ENCODE measurements at regions not wholly inside any gene's neighbourhood (a gene's known extent, or its start where the extent isn't known, plus 50 kb on each side); places are given as distances from the start of the nearest gene placed in this dataset.

DNA sequence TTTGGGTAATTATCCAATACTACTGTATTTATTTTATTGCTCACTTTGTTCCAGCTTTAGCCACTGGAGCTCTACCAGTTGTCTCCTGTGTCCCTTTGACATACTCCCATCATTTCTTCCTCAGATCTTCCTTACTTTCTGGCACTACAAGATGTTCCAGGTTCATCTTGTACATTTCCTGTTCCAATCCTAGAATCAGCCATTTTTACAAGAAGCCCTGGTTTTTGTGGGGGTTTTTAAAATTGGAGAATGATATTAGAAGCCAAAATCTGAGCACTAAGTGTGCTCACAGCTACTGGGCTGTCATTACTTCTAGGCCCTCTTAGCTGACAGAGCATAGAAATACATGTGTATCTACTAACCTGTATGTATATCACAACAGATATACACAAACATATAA lies 164.3 kb downstream of the ZFP36L2 start:
- TF ChIP-seq, protein P1, sequence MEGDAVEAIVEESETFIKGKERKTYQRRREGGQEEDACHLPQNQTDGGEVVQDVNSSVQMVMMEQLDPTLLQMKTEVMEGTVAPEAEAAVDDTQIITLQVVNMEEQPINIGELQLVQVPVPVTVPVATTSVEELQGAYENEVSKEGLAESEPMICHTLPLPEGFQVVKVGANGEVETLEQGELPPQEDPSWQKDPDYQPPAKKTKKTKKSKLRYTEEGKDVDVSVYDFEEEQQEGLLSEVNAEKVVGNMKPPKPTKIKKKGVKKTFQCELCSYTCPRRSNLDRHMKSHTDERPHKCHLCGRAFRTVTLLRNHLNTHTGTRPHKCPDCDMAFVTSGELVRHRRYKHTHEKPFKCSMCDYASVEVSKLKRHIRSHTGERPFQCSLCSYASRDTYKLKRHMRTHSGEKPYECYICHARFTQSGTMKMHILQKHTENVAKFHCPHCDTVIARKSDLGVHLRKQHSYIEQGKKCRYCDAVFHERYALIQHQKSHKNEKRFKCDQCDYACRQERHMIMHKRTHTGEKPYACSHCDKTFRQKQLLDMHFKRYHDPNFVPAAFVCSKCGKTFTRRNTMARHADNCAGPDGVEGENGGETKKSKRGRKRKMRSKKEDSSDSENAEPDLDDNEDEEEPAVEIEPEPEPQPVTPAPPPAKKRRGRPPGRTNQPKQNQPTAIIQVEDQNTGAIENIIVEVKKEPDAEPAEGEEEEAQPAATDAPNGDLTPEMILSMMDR (IDR thresholded peaks at IDR 0.05), result no peak
- peaks cover 21% of the 10 kb centered on the region for H3K36me3 Mint-ChIP-seq (ENCODE audit: low read depth)
- no peak for DNase-seq
- peaks cover 25% of the 10 kb centered on the region for H3K9me3 Mint-ChIP-seq
- no peak overlapping the region for H3K27ac Mint-ChIP-seq
- H3K4me3 Mint-ChIP-seq, result no peak overlapping the region
- peaks cover 2% of the 10 kb centered on the region for H3K27me3 Mint-ChIP-seq (ENCODE audit: low read depth, poor library complexity)
- peaks cover 36% of the 10 kb centered on the region for H3K4me1 Mint-ChIP-seq

DNA sequence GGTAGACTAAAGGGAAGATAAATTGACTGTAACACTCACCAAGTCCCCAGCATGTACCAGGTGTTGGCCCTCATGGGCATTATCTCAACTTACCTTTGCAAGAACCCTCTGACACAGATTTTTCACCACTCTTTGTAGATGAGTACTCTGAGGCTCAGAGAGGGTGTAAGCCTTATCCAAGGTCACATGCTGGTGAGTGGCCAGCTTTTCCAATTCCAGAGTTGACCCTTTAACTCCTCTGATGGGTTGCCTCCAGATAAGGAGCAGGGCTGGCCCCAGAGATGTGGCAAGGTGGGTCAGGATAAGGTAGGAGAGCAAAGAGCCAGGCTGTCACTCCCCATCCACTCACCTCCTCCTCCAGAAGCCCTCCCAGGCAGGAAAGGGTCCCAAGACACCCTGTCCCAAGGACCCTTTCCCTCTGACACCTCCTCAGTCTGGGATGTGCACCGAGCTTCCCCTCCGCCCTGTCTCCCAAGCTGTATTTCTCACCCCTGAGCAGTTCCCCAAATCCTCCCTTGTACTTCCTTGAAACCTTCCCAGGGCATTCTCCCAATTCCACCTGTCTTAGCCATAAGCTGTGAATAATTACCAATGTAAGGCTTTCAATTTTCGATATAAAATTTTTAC lies 165.9 kb downstream of the ZFP36L2 start:
- Mint-ChIP-seq H3K27ac (peak overlapping the region; percentile 81), H3K4me3 (no peak overlapping the region), H3K27me3 (ENCODE audit: low read depth, poor library complexity) (peaks cover 2% of the 10 kb centered on the region), H3K36me3 (ENCODE audit: low read depth) (peaks cover 21% of the 10 kb centered on the region), H3K9me3 (peaks cover 25% of the 10 kb centered on the region), H3K4me1 (peaks cover 29% of the 10 kb centered on the region)
- TF ChIP-seq, protein P1 (IDR thresholded peaks at IDR 0.05), result no peak
- DNase-seq, result no peak

DNA sequence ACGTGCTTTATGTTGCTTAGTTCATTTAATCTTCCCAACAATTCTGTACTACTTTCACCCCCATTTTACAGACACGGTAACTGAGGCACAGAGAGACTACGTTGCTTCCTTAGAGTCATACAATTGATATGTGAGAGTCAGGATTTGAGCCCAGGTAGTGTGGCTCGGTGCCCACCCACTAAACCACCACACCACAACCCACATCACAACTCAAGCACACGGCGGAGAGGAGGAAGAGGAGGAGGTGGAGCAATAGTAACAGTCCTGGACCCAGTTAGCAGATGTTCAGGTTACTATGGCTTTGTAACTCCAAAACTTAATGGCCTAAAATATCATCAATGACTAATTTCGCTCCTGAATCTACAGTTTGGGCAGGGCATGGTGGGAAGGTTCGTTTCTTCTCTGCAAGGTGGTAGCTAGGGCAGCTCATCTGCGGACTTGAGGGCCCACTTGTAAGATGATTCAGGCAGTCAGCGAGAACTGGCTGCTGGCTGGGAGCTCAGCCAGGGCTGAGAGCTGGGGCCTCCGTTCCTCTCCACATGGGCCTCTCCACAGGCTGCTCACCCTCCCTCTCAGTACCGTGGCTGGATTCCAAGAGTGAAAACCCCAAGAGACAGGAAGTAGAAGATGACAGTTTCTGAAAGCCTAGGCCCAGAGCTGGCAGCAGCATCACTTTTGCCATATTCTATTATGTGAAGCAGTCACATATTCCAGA lies 167.1 kb downstream of the ZFP36L2 start:
- H3K27ac Mint-ChIP-seq, result no peak overlapping the region
- peaks cover 41% of the 10 kb centered on the region for H3K4me1 Mint-ChIP-seq
- peaks cover 19% of the 10 kb centered on the region for H3K36me3 Mint-ChIP-seq (ENCODE audit: low read depth)
- H3K9me3 Mint-ChIP-seq, result peaks cover 21% of the 10 kb centered on the region
- no peak overlapping the region for H3K4me3 Mint-ChIP-seq
- peaks cover under 1% of the 10 kb centered on the region for H3K27me3 Mint-ChIP-seq (ENCODE audit: low read depth, poor library complexity)
- no peak for DNase-seq
- TF ChIP-seq, protein P1 (IDR thresholded peaks at IDR 0.05), result no peak

DNA sequence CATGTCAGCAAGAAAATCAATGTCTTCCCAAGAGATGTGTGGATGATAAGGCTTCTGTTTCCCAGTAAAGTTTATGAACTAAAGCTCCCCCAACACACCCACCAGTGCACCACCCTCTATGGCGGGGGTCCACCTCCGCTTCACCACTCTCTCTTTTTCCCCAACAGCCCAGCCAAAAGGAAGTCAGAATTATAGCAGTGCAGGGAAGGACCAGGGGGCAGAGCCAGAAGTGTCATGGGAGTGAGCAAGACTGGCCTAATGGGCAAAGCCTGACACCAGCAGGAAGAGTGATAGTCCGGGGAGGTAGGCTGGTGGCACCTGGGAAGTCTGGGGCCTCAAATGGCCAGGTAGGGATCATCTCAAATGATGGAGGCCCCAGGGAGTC lies 167.7 kb downstream of the ZFP36L2 start:
- TF ChIP-seq, protein P1 (IDR thresholded peaks at IDR 0.05), result no peak
- Mint-ChIP-seq H3K27ac (peak overlapping the region; percentile 87), H3K27me3 (ENCODE audit: low read depth, poor library complexity) (no peaks in the 10 kb centered on the region)

DNA sequence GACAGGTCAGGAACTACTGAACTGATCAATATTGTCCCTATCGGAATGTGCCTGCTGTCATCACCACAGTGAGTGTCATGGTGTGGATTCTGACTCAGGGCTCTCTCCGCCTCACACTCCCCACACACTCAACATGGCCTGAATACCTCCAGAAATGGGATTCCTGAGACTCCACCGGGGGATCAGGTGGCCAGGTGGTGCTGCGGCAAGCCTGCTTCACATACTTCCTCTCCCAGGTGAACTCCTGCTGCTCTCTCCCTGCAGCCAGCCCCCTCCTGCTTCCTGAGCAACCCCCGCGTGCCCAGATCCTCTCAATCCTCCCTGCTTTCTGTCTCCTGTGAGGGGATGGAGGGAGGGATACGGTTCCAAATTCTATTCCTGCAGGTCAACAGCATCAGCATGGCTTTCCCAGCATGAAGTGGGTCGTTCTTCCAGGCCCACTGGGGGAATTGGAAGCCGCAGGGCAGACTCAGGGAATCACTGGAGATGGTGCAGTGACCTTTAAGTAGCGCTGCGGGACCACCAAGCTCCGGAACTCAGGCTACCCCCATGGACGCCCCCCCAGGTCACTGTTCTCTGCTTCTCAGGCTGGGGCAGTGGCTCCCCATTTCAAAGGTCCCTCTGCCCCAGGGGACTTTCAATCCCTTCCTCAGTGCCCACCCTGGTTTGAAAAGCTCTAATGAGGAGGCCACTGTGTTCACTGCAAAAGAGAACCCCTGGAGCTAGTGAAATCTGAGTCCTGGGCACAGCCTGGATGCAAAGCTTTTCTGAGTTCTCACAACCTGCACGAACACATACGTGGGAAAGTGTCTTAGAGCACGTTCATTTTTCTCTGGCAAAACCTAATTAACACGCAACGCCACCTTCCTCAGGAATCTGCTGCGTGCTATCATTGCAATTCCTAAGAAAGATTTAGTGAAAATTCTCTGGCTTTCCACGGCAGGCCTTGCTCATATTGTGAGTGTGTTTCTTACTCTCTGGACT lies 168.4 kb downstream of the ZFP36L2 start:
- Mint-ChIP-seq H3K36me3 (ENCODE audit: low read depth) (peaks cover 13% of the 10 kb centered on the region), H3K4me3 (no peak overlapping the region), H3K4me1 (peaks cover 46% of the 10 kb centered on the region), H3K9me3 (peaks cover 15% of the 10 kb centered on the region), H3K27me3 (ENCODE audit: low read depth, poor library complexity) (no peaks in the 10 kb centered on the region), H3K27ac (peak overlapping the region; percentile 87)
- no peak for DNase-seq
- TF ChIP-seq, protein P1 (IDR thresholded peaks at IDR 0.05), result no peak

More for the DNA sequence above, 167.7 kb downstream of the ZFP36L2 start:
- peaks cover 13% of the 10 kb centered on the region for H3K36me3 Mint-ChIP-seq (ENCODE audit: low read depth)
- peaks cover 15% of the 10 kb centered on the region for H3K9me3 Mint-ChIP-seq
- H3K4me3 Mint-ChIP-seq, result no peak overlapping the region
- DNase-seq, result no peak
- peaks cover 46% of the 10 kb centered on the region for H3K4me1 Mint-ChIP-seq

Measured in nephron progenitor cell (in vitro differentiated cells).